Liver (tissue), 8 donors: ENCODE measurements at regions not wholly inside any gene's neighbourhood (a gene's known extent, or its start where the extent isn't known, plus 50 kb on each side); places are given as distances from the start of the nearest gene placed in this dataset.

Experiments
- DNase-seq: peaks from one replicate; pipeline ENCODE4 v3.0.0-alpha.2; 2017; ENCODE audit warnings: low spot score
- H3K27ac ChIP-seq, 2 donors: one replicate each; pipeline ENCODE4 v1.7.0; 2013; ENCODE audit warnings: inconsistent platforms in 2 of 2, low read length in 2 of 2, control low read depth in 1 of 2, low read depth in 1 of 2, mild to moderate bottlenecking in 1 of 2
- H3K27me3 ChIP-seq, 4 donors: one replicate each; pipeline versions ENCODE4 v1.6.1 to v1.7.0; 2013; ENCODE audit warnings: low read length in 3 of 4, inconsistent platforms in 1 of 4, mild to moderate bottlenecking in 1 of 4, moderate library complexity in 1 of 4; ENCODE audit not compliant: control insufficient read depth in 4 of 4, insufficient read depth in 4 of 4
- H3K36me3 ChIP-seq, 4 donors: one replicate each; pipeline versions ENCODE4 v1.6.1 to v1.7.0; 2013; ENCODE audit warnings: low read length in 3 of 4, mild to moderate bottlenecking in 3 of 4, low read depth in 1 of 4, moderate library complexity in 1 of 4; ENCODE audit not compliant: control insufficient read depth in 4 of 4, insufficient read depth in 3 of 4
- H3K4me1 ChIP-seq, 4 donors: one replicate each; pipeline versions ENCODE4 v1.6.1 to v1.7.0; 2013; ENCODE audit warnings: low read length in 3 of 4, mild to moderate bottlenecking in 3 of 4, moderate library complexity in 1 of 4; ENCODE audit not compliant: control insufficient read depth in 4 of 4, insufficient read depth in 4 of 4
- H3K4me3 ChIP-seq, 3 donors: one replicate each; pipeline versions ENCODE4 v1.6.1 to v1.7.0; 2013; ENCODE audit warnings: low read length in 3 of 3, control low read depth in 1 of 3, low read depth in 1 of 3, mild to moderate bottlenecking in 1 of 3
- H3K9ac ChIP-seq, 2 donors: one replicate each; pipeline ENCODE4 v1.7.0; 2013; ENCODE audit warnings: low read length in 2 of 2, mild to moderate bottlenecking in 2 of 2, moderate library complexity in 2 of 2, control low read depth in 1 of 2, low read depth in 1 of 2
- H3K9me3 ChIP-seq, 4 donors: one replicate each; pipeline versions ENCODE4 v1.6.1 to v1.7.0; 2013; ENCODE audit warnings: low read length in 3 of 4; ENCODE audit not compliant: control insufficient read depth in 4 of 4
- ATF3 ChIP-seq: IDR thresholded peaks from 2 replicates; pipeline ENCODE4 v1.6.1; 2016; ENCODE audit warnings: antibody characterized with exemption
- CTCF ChIP-seq: fragments of 150-350 bp; IDR thresholded peaks from 2 replicates; pipeline ENCODE4 v1.5.1; 2017; ENCODE audit warnings: improper control_type of control experiment, low read depth, low read length; ENCODE audit not compliant: missing input control
- EGR1 ChIP-seq, 2 donors: IDR thresholded peaks; 2 replicates each; pipeline ENCODE4 v1.6.1; 2016 to 2018; ENCODE audit warnings: antibody characterized with exemption in 2 of 2, low read depth in 2 of 2
- FOXA1 ChIP-seq: IDR thresholded peaks from 2 replicates; pipeline ENCODE4 v1.6.1; 2016; ENCODE audit warnings: antibody characterized with exemption
- FOXA2 ChIP-seq: IDR thresholded peaks from 2 replicates; pipeline ENCODE4 v1.6.1; 2016; ENCODE audit warnings: antibody characterized with exemption
- GABPA ChIP-seq, 2 donors: IDR thresholded peaks in 1 of 2; conservative IDR thresholded peaks in 1 of 2; 2 replicates each; pipeline ENCODE4 v1.6.1; 2016; ENCODE audit warnings: antibody characterized with exemption in 2 of 2, mild to moderate bottlenecking in 1 of 2, moderate library complexity in 1 of 2
- HNF4A ChIP-seq, 2 donors: conservative IDR thresholded peaks; 2 replicates each; pipeline ENCODE4 v1.6.1; 2016; ENCODE audit warnings: antibody characterized with exemption in 2 of 2, mild to moderate bottlenecking in 2 of 2
- HNF4G ChIP-seq: IDR thresholded peaks from 2 replicates; pipeline ENCODE4 v1.6.1; 2016; ENCODE audit warnings: antibody characterized with exemption
- JUND ChIP-seq, 2 donors: IDR thresholded peaks; 2 replicates each; pipeline ENCODE4 v1.6.1; 2016; ENCODE audit warnings: antibody characterized with exemption in 2 of 2
- MAX ChIP-seq: IDR thresholded peaks from 2 replicates; pipeline ENCODE4 v1.6.1; 2016; ENCODE audit warnings: antibody characterized with exemption
- NR2F2 ChIP-seq: IDR thresholded peaks from 2 replicates; pipeline ENCODE4 v1.6.1; 2016; ENCODE audit warnings: antibody characterized with exemption
- RAD21 ChIP-seq, 2 donors: IDR thresholded peaks; 2 replicates each; pipeline ENCODE4 v1.6.1; 2016; ENCODE audit warnings: antibody characterized with exemption in 2 of 2, mild to moderate bottlenecking in 2 of 2
- REST ChIP-seq: IDR thresholded peaks from 2 replicates; pipeline ENCODE4 v1.6.1; 2016; ENCODE audit warnings: antibody characterized with exemption, mild to moderate bottlenecking
- RXRA ChIP-seq, 2 donors: IDR thresholded peaks; 2 replicates each; pipeline ENCODE4 v1.6.1; 2017 to 2018; ENCODE audit warnings: antibody characterized with exemption in 2 of 2, mild to moderate bottlenecking in 1 of 2
- SP1 ChIP-seq: IDR thresholded peaks from 2 replicates; pipeline ENCODE4 v1.6.1; 2018; ENCODE audit warnings: antibody characterized with exemption, mild to moderate bottlenecking
- TAF1 ChIP-seq: conservative IDR thresholded peaks from 2 replicates; pipeline ENCODE4 v1.6.1; 2016; ENCODE audit warnings: antibody characterized with exemption, mild to moderate bottlenecking
- YY1 ChIP-seq: IDR thresholded peaks from 2 replicates; pipeline ENCODE4 v1.6.1; 2016; ENCODE audit warnings: antibody characterized with exemption, mild to moderate bottlenecking
- ZBTB33 ChIP-seq: IDR thresholded peaks from 2 replicates; pipeline ENCODE4 v1.6.1; 2016; ENCODE audit warnings: antibody characterized with exemption
- WGBS: extraction: QIAGEN DNeasy Blood & Tissue Kit; methylation state at CpG from one replicate; pipeline ENCODE4 v1.1.7; 2013; 5-methylcytosine and 5-hydroxymethylcytosine counted together
- donor health status: healthy.
- donor health status: healthy.
- donor health status: healthy.
- donor health status: healthy.
- donor health status: healthy.

- DNase-seq = no peak
- Histone ChIP-seq H3K27me3 (no peaks in the 10 kb centered on the region), H3K9ac (no peak overlapping the region), H3K9me3 (no peaks in the 10 kb centered on the region), H3K4me1 (no peaks in the 10 kb centered on the region), H3K27ac (no peak overlapping the region), H3K36me3 (no peaks in the 10 kb centered on the region), H3K4me3 (no peak overlapping the region)
- WGBS = 84% methylated on average over 7 of the region's 7 CpGs
- TF ChIP-seq SP1 = no peak
- no peak for TF ChIP-seq YY1
- TF ChIP-seq RAD21 (IDR thresholded peaks at IDR 0.05) = no peak
- TF ChIP-seq NR2F2 = no peak
- TF ChIP-seq MAX = no peak
- no peak for TF ChIP-seq FOXA2
- no peak for TF ChIP-seq EGR1 (IDR thresholded peaks at IDR 0.05; ENCODE audit: low read depth in 2 of 2)
- TF ChIP-seq CTCF = no peak
- TF ChIP-seq TAF1 = no peak
- TF ChIP-seq HNF4A (conservative IDR thresholded peaks at IDR 0.05) = no peak
- TF ChIP-seq HNF4G = no peak
- no peak for TF ChIP-seq REST
These were observed 263.9 kb upstream of the STT3B start for GRCh38 chr3:31268868-31269267.

- H3K9ac ChIP-seq = no peak overlapping the region
- H3K36me3 ChIP-seq = no peaks in the 10 kb centered on the region
- H3K9me3 ChIP-seq = no peaks in the 10 kb centered on the region
- no peak for DNase-seq
- no peak overlapping the region for H3K4me3 ChIP-seq
- TF ChIP-seq ATF3 (no peak), GABPA (IDR thresholded peaks at IDR 0.05 in 1 of 2, conservative IDR thresholded peaks at IDR 0.05 in 1 of 2) (no peak), HNF4A (conservative IDR thresholded peaks at IDR 0.05) (no peak), YY1 (no peak), NR2F2 (no peak), MAX (no peak), FOXA1 (no peak), RXRA (IDR thresholded peaks at IDR 0.05) (no peak), FOXA2 (no peak), SP1 (no peak), JUND (IDR thresholded peaks at IDR 0.05) (no peak), CTCF (no peak), HNF4G (no peak), REST (no peak), TAF1 (no peak), RAD21 (IDR thresholded peaks at IDR 0.05) (no peak), ZBTB33 (no peak), EGR1 (IDR thresholded peaks at IDR 0.05; ENCODE audit: low read depth in 2 of 2) (no peak)
- peaks cover 0 to 4% (median 0%) of the 10 kb centered on the region in 4 donors for H3K4me1 ChIP-seq
- no peak overlapping the region for H3K27ac ChIP-seq
- H3K27me3 ChIP-seq = no peaks in the 10 kb centered on the region
These were observed 262.7 kb upstream of the STT3B start for GRCh38 chr3:31270010-31270409.
